ENCODE measurements at regions not wholly inside any gene's neighbourhood (a gene's known extent, or its start where the extent isn't known, plus 50 kb on each side); places are given as distances from the start of the nearest gene placed in this dataset.

GRCh38 chr5:171619196-171619595 lies 166.4 kb upstream of the SMIM23 start:
- H3K27me3 ChIP-seq (ENCODE audit: control insufficient read depth, insufficient read depth, low read length): peaks cover 25% of the 10 kb centered on the region

GRCh38 chr5:171619744-171620143 lies 165.9 kb upstream of the SMIM23 start:
- DNase-seq (ENCODE audit: low read depth in 2 of 2): no peak
- H3K79me2 ChIP-seq (ENCODE audit: control insufficient read depth, insufficient read depth, low read length): no peaks in the 10 kb centered on the region
- no peaks in the 10 kb centered on the region for H3K36me3 ChIP-seq (ENCODE audit: control insufficient read depth, insufficient read depth, low read length)
- TF ChIP-seq CTCF (conservative IDR thresholded peaks at IDR 0.05 in 1 of 2, IDR thresholded peaks at IDR 0.05 in 1 of 2; ENCODE audit: low read depth in 1 of 2, low read length in 2 of 2): no peak
- TF ChIP-seq EZH2 (IDR thresholded peaks at IDR 0.05; ENCODE audit: low read length, missing control alignments): no peak
- no peaks in the 10 kb centered on the region for H4K20me1 ChIP-seq (ENCODE audit: control insufficient read depth, extremely low read depth, insufficient read depth, low read length)
- no peak overlapping the region for H3K4me2 ChIP-seq (ENCODE audit: extremely low read depth, insufficient read depth, low read length)
- H3K27ac ChIP-seq (ENCODE audit: insufficient read depth, low read length): no peak overlapping the region
- no peak overlapping the region for H3K9ac ChIP-seq (ENCODE audit: insufficient read depth, low read length)
- H3K27me3 ChIP-seq (ENCODE audit: control insufficient read depth, insufficient read depth, low read length): peaks cover 25% of the 10 kb centered on the region
- H3K9me3 ChIP-seq (ENCODE audit: control insufficient read depth, insufficient read depth, low read depth, low read length): no peaks in the 10 kb centered on the region
- no peak overlapping the region for H3K4me3 ChIP-seq (replicated peaks in 1 of 4; ENCODE audit: control extremely low read depth in 1 of 4, insufficient read depth in 1 of 4, low read depth in 3 of 4, low read length in 4 of 4)
- no peaks in the 10 kb centered on the region for H3K4me1 ChIP-seq (ENCODE audit: control insufficient read depth, extremely low read depth, insufficient read depth, low read length)
- no peak overlapping the region for H2AFZ ChIP-seq (ENCODE audit: low read length)

More at GRCh38 chr5:171619196-171619595, 166.4 kb upstream of the SMIM23 start:
- no peak overlapping the region for H2AFZ ChIP-seq (ENCODE audit: low read length)
- H3K4me1 ChIP-seq (ENCODE audit: control insufficient read depth, extremely low read depth, insufficient read depth, low read length): no peaks in the 10 kb centered on the region
- no peaks in the 10 kb centered on the region for H3K9me3 ChIP-seq (ENCODE audit: control insufficient read depth, insufficient read depth, low read depth, low read length)
- no peaks in the 10 kb centered on the region for H3K79me2 ChIP-seq (ENCODE audit: control insufficient read depth, insufficient read depth, low read length)
- no peak overlapping the region for H3K9ac ChIP-seq (ENCODE audit: insufficient read depth, low read length)
- H3K4me2 ChIP-seq (ENCODE audit: extremely low read depth, insufficient read depth, low read length): no peak overlapping the region
- H3K36me3 ChIP-seq (ENCODE audit: control insufficient read depth, insufficient read depth, low read length): no peaks in the 10 kb centered on the region
- no peak for DNase-seq (ENCODE audit: low read depth in 2 of 2)
- no peak overlapping the region for H3K4me3 ChIP-seq (replicated peaks in 1 of 4; ENCODE audit: control extremely low read depth in 1 of 4, insufficient read depth in 1 of 4, low read depth in 3 of 4, low read length in 4 of 4)
- no peaks in the 10 kb centered on the region for H4K20me1 ChIP-seq (ENCODE audit: control insufficient read depth, extremely low read depth, insufficient read depth, low read length)
- no peak overlapping the region for H3K27ac ChIP-seq (ENCODE audit: insufficient read depth, low read length)
- no peak for TF ChIP-seq EZH2 (IDR thresholded peaks at IDR 0.05; ENCODE audit: low read length, missing control alignments)
- TF ChIP-seq CTCF (conservative IDR thresholded peaks at IDR 0.05 in 1 of 2, IDR thresholded peaks at IDR 0.05 in 1 of 2; ENCODE audit: low read depth in 1 of 2, low read length in 2 of 2): no peak

GRCh38 chr5:171622010-171622409 lies 163.6 kb upstream of the SMIM23 start:
- no peak overlapping the region for H3K27ac ChIP-seq (ENCODE audit: insufficient read depth, low read length)
- no peak overlapping the region for H3K4me3 ChIP-seq (replicated peaks in 1 of 4; ENCODE audit: control extremely low read depth in 1 of 4, insufficient read depth in 1 of 4, low read depth in 3 of 4, low read length in 4 of 4)
- H3K79me2 ChIP-seq (ENCODE audit: control insufficient read depth, insufficient read depth, low read length): no peaks in the 10 kb centered on the region
- TF ChIP-seq EZH2 (IDR thresholded peaks at IDR 0.05; ENCODE audit: low read length, missing control alignments): no peak
- no peak for TF ChIP-seq CTCF (conservative IDR thresholded peaks at IDR 0.05 in 1 of 2, IDR thresholded peaks at IDR 0.05 in 1 of 2; ENCODE audit: low read depth in 1 of 2, low read length in 2 of 2)
- no peaks in the 10 kb centered on the region for H3K4me1 ChIP-seq (ENCODE audit: control insufficient read depth, extremely low read depth, insufficient read depth, low read length)
- H3K9ac ChIP-seq (ENCODE audit: insufficient read depth, low read length): no peak overlapping the region
- no peaks in the 10 kb centered on the region for H3K36me3 ChIP-seq (ENCODE audit: control insufficient read depth, insufficient read depth, low read length)
- H3K4me2 ChIP-seq (ENCODE audit: extremely low read depth, insufficient read depth, low read length): no peak overlapping the region
- H2AFZ ChIP-seq (ENCODE audit: low read length): no peak overlapping the region
- H3K27me3 ChIP-seq (ENCODE audit: control insufficient read depth, insufficient read depth, low read length): peaks cover 20% of the 10 kb centered on the region
- no peaks in the 10 kb centered on the region for H4K20me1 ChIP-seq (ENCODE audit: control insufficient read depth, extremely low read depth, insufficient read depth, low read length)
- H3K9me3 ChIP-seq (ENCODE audit: control insufficient read depth, insufficient read depth, low read depth, low read length): no peaks in the 10 kb centered on the region
- no peak for DNase-seq (ENCODE audit: low read depth in 2 of 2)

Measured in fibroblast of lung (primary cell).